HG03342 (cell line): ENCODE measurements at regions not wholly inside any gene's neighbourhood (a gene's known extent, or its start where the extent isn't known, plus 50 kb on each side); places are given as distances from the start of the nearest gene placed in this dataset.

ENCODE experiments used
- ATAC-seq: cut with Tn5 transposase; IDR thresholded peaks from one replicate; pipeline ENCODE4 v1.9.1; 2021; ENCODE audit warnings: mild to moderate bottlenecking, moderate library complexity; ENCODE audit not compliant: unreplicated experiment

GRCh38 chr4:166335256-166335938, 462.4 kb downstream of the TLL1 start:
- ATAC-seq, result no peak

DNA sequence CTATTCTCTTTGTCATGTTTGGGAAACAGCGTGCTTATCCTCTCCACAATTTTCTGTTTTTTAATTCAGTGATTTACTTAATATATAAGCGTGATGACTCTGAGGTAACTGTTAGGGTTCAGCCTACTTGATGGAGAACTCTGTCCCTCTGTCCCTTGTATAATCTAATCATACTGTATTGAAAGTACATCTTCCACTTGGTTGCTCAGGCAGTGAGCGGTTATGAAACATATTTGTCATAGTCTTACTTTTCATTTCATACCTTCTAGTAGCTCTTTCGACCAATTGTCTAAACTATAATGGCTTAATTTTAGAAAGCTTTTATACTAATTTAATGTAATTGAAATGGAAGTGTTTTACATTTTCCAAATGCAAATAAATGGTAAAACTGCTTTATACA, 469.0 kb downstream of the TLL1 start:
- no peak for ATAC-seq

DNA sequence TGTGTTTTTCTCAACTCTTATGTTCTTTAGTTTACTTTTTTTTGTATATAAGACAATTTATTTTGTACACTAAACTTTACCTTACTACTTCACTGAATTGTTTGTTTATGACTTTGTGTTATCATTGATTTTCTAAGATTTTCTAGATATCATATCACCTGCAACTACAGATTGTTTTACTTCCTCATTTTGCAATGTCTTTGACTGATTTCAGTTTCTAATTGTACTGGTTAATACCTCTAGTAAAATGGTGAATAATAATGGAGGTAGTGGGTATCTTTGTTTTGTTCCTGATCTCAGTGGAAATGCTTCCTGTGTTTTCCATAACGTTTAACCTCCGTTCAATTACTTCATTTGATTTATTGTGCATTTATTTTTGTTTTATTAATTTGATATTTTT, 490.2 kb downstream of the TLL1 start:
- ATAC-seq, result peak; percentile 78

DNA sequence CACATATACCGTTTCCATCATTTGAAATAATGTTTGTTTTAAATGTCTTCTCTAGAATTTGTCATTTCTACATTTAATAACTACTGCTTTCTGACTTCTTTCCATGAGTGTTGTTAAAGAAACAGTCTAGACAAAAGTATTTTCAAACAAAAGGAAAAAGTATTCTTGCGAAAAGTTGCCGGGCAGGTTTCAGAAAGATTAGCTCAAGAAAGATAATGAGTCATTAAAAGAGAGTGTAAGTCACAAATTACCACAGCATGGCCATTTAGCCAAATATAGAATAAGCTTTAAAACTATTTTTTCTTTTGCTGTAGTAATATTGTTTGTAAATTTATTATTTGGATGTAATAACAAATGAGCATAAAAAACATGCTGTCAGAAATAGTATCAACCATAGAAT, 493.0 kb downstream of the TLL1 start:
- ATAC-seq, result no peak

GRCh38 chr4:166377578-166377977, 504.5 kb downstream of the TLL1 start:
- ATAC-seq, result no peak

- ATAC-seq, result no peak
These were observed 513.7 kb downstream of the TLL1 start for GRCh38 chr4:166386491-166387360.

- ATAC-seq, result no peak
These were observed 518.5 kb downstream of the TLL1 start for GRCh38 chr4:166391501-166391900.

GRCh38 chr4:166399021-166399420, 526.0 kb downstream of the TLL1 start:
- ATAC-seq, result no peak

GRCh38 chr4:166400270-166400894, 527.3 kb downstream of the TLL1 start:
- ATAC-seq, result no peak

- ATAC-seq, result no peak
These were observed 540.3 kb downstream of the TLL1 start for GRCh38 chr4:166413356-166413755.

- ATAC-seq, result no peak
These were observed 541.4 kb downstream of the TLL1 start for GRCh38 chr4:166414431-166414830.

DNA sequence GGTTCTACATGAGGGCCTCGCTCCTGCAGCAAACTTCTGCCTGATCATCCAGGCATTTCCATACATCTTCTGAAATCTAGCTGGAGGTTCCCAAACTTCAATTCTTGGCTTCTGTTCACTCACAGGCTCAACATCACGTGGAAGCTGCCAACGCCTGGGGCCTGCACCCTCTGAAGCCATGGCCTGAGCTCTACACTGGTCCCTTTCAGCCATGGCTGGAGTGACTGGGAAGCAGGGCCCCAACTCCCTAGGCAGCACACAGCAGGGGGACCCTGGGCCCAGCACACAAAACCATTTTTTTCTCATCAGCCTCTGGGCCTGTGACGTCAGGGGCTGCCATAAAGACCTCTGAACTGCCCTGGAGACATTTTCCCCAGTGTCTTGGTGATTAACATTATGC, 542.7 kb downstream of the TLL1 start:
- ATAC-seq, result no peak

DNA sequence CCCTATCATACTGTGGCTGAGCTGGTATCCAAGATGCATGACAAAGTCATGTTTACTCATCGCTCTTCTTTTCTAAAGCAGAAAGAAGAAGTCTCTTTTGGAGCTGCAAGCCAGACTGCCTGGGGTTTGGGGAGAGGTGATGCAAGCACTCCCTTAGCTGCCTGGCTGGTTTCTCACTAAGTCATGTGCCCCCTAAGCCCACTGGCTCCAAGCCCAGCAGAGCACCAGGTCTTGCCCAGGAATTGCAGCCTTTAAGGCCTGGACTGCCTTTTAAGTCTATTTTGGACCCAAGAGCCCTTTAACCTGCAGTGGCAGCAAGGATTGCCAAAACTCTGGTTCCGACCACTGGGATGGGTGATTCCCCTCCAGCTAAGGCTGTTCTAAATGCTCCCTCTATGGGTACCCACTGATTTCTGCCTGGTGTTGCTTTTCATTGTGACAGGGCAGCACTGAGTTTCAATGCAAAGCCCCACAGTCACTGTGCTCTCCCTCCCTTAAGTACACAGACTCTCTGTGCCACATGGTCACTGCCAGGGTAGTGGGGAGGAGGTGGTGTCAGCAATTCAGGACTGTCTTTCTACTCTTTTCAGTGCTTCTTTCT, 548.6 kb downstream of the TLL1 start:
- ATAC-seq, result no peak

DNA sequence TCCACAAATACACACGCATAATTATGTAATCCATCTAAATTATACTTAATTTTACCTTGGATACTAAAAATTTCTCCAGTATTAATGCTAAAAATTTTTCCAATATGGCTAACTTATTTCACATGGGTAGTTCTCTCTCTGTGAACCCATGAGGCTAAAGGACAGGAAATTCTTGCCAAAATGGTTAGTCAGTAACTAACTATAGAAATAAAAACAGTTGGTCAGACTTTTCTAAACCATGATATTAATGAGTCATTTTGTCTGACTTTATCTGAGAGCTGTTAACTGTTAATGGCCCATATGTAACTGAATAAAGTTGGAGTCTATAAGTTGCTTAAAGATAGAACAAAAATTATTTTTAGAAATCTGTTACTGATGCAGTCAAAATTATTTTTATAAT, 549.4 kb downstream of the TLL1 start:
- ATAC-seq, result no peak

DNA sequence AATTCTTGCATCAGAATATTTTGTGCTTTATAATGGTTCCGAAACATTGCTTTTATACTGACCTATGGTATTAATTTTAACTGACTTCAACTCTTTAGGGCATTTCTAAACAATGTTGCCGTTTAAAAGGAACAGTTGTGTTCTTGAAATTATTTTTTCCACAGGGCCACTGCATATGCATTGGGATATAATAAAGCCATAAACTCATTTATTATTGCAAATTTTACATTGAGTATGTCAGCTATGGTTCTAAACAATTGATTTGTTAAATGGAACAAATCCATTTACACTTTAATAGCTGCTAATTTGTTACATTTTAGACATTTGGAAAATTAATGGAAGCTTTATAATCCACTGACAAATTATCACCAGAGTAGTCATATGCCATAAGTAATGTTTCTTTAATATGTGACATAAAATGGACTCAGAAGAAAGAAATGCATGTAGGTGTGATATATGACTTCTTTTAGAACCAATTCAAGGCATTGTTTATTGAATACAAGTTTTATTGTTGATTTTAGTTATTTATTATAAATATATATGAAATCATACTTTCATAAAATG, 553.3 kb downstream of the TLL1 start:
- ATAC-seq, result no peak

GRCh38 chr4:166432125-166432524, 559.1 kb downstream of the TLL1 start:
- ATAC-seq, result no peak

DNA sequence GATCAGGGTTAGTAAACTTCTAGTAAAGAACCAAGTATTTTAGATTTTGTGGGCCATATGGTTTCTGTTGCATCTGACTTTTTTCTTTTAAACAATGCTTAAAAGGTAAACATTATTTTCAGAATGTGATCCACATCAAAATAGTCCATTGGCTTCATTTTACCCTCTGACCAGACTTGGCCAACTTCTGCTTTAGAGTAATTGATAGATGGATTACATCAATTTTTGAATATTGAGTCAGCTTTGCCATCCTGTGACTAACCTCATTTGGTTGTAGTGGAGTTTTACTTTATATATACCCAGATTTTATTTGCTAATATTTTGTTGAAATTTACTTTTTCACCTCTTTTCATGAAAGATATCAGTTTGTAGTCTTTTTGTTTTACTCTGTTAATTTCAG, 559.8 kb downstream of the TLL1 start:
- ATAC-seq, result no peak

DNA sequence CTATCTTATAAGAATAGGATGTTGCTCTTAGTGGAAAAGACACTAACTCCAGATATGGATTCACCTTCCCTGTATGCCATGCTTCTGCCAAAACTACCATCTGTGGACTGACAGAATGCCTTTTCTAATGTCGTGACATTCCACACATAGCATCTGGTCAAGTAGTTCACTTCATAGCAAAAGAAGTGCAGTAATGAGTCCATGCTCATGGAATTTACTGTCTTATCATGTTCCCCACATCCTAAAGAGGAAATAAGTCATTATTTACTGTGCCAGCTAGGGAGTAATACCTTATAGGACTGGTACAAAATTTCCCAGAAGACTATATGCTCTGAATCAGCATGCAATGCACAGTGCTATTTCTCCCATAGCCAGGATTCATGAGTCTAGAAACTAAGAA, 562.4 kb downstream of the TLL1 start:
- no peak for ATAC-seq

- no peak for ATAC-seq
These were observed 585.7 kb downstream of the TLL1 start for GRCh38 chr4:166458756-166459155.

DNA sequence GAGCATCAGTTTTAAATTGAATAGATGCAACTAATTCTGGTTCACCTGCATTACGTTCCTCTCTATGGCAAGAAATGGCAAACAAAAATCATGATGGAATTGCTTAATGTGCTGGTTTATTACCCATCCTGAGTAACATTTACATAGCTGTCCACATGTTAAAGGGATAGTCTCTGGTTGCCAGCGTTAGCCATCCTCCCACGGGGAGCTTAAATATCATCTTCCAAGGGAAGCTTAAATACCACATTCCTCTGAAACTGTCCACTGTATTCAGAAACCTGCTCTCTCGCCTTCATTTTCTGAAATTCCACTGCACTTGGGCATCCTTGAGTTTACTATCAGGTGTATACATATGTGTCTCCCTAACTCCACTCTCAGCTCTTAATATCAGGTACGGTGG, 586.6 kb downstream of the TLL1 start:
- ATAC-seq, result no peak
